Activated CD8-positive, alpha-beta memory T cell treated with anti-CD3 and anti-CD28 coated beads, Interleukin-2, amount 50 U/mL, for 48 hours (primary cell): ENCODE measurements at regions not wholly inside any gene's neighbourhood (a gene's known extent, or its start where the extent isn't known, plus 50 kb on each side); places are given as distances from the start of the nearest gene placed in this dataset.

Experiments
- DNase-seq: peaks from one replicate; pipeline ENCODE4 v3.0.0-alpha.2; 2020

DNA sequence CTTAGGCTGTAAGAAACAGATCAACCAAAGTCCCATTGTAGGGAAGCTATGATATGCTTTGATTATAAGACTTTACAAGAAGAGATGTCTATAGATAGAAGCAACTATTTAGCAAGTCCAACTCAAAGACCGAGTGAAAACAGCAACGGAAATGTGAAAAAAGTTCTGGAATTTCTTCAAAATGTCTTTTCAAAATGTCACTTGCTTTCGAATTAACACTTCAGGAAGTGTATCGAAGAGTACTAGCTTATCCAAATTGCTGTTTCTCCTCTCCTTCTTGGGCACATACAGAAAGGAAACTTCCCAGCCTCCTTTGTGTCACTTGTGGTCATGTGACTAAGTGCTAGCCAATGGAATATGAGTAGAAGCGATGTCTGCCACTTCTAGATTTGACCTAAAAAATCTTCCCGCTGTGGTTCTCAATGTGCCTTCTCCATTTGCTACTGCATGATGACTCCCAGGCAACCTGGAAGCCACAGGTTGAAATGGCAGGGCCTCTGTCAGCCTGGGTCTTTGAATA, 89.9 kb downstream of the TSEN15 start:
- DNase-seq = no peak

DNA sequence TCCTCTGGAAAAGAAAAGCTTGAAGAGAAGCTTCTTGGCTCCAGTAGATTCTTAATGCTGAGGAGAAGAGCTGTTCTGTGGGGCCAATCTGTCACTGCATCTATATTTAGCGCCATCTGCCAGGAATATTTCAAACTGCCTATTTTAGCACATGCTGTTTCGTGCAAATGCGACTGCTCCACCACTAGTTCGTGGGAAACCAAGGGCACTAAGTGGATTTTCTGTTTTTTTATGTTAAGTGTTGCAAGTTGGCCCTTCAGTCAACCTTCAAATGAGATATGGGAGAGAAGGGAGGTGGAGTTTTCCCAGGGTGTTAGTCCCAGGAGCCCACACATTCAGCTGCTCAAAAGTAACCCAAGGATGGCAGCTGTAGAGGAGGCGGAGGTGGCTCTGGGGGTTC, 91.9 kb downstream of the TSEN15 start:
- no peak for DNase-seq

DNA sequence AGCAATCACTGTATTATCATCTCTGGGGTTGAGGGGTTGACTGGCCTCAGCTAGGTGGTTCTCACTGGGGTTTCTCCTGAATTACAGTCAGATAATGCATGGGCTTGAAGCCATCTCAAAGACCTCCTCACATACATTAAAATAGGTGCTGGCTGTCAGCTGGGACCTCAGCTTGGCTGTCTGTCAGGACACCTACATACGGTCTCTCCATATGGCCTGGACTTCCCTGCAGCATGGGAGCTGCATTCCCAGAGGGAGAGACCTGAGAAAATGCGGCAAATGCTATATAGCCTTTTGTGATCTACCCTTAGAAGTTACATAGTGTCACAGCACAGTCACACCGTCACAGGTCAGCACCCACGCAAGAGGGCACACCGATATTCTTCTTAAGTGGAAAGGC, 93.6 kb downstream of the TSEN15 start:
- no peak for DNase-seq

DNA sequence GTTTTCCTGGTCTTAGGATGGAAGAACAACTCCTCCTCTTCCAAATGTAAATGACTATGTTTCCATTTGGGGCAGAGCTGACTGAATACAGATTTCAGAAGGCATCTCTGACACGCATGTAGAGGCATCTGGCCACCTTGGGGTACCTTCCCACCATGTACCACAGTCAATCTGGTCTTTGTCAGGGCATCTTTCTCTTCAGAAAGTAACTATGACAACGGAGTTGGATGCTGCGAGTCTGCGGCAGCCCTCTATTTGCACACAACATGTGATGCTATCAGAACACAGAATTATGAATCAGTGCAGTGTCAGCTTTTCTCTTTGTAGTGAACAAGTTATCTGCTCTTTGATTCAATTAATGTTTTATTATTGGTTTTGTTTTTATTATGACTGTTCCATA, 94.7 kb downstream of the TSEN15 start:
- no peak for DNase-seq

DNA sequence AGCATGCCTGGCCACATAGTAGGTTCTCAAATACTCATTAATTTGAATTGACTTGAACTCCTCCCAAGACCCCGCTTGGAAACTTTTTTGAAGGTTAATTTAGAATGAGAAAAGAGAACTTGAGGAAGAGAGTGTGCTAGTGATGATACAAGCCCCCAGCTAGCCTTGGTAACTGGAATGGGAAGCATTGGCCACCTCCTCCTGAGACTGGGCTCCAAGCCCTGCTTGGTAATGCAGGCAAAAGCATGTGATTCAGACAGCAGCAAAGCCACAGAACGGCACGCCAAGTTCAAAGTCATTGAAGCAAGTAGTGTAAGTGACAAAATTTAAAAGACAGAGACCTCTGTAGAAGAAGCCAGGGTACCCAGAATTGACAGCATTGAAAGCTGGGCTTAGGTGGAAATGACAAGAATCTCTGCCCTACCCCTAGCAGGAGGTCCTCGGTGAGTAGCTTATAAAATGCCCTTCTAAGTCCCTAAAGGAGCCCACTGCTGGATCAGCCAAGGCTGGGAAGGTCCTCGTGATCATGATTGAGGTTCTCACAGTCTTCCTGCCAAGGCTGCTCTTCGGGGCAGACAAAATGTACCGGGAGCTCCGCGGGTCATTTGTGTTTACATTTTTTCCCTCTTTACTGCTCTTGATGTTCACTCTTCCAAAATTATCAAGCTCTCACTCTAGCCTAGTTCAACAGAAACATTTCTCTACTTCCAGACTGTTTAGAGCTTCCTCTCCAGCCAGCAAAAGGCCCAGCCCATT, 99.4 kb downstream of the TSEN15 start:
- DNase-seq = no peak

DNA sequence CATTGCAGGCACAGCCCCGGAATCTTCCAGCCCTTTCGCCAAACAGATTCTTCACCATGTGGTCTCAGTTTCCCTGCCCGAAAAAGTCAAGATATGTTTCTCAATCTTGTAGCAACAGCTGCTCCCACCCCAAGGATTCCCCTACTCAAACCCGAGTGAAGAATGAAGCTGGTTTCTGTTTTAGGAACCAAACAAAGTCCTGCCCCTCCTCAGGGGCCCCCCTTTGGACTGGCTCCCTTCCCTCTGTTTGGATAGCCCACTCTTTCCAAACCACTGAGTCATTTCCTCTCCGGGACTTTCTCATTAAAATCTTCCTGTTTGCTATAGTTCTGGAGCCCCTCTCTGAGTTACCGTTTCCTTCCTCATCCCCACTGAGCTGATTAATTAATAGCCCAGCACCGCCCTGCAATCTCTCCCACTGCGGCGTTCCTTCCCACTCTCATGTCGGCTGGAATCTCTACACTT, 100.9 kb downstream of the TSEN15 start:
- no peak for DNase-seq

DNA sequence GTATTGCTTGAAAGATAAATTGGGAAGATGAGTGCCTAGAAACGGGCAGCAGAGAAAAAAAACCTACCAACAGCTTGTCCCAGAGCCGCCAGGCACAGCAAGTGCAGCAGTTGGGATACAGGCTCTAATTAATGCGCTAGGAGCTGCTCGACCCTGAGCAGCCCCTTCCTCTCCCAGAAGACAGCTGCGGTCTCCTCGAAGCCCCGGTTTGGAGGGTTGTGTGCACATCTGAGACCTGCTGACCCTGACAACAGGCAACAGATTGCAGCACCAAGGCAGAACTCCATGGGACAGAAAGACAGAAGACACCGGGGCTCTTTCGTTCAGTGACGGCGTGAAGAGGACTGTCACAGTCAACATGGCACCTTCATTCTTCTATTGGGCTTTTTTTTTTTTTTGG, 101.4 kb downstream of the TSEN15 start:
- DNase-seq = no peak

DNA sequence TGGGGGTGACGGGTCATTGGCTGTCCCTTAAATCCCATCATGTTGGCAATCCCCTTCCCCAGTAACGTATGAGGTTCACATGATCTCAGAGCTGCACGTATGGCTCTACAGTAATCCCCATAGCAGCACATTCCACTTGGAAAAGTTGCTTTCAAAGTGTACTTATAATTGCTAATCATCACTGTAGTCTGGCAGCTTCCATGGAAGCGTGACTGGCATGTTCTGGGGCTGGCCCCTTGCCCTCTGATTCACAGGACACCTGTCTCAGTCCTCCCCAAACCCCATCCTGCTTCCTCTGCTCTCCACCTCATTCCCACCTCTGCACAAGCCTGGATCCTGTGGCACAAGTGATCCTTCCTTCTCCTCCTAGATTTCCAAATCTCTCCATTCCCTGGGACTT, 102.2 kb downstream of the TSEN15 start:
- no peak for DNase-seq

DNA sequence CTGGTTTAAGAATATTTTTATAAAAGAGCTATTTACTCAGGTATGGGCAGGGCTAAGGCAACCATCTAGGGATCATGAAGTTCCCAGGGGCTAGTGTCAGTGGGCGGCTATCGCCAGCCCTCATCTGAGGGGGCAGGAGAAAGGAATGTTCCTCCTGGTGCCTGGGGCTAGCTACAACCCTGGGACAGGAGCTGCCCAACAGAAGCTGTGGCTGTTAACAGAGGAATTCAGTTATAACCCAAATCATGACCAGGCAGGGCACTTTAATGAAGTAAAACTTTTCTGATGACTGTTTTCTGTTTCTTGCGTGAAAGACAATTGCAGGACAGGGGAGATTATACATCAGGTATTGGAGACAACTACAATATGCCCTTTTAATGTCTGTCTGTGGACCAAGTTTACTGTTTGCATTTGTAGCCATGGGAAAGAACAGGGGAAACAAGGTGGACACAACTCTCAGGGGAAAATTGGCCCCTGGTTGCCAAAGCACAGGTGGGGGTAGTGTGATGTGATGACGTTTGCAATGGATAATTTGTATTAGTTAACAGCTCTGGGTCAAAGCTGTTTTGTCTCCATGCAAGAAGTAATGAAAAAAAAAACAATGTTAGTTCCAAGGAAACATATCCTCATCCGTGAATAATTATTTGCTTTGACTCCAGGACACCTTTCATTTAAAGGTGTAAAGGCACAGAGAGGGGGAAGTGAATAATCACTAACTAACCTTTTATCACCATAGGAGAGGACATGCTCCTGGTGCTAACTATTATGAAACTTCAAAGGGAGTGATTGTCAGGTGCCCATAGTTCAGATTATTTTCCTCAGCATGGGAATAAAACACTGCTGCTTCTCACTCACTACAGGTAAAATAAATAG, 105.2 kb downstream of the TSEN15 start:
- DNase-seq = no peak

DNA sequence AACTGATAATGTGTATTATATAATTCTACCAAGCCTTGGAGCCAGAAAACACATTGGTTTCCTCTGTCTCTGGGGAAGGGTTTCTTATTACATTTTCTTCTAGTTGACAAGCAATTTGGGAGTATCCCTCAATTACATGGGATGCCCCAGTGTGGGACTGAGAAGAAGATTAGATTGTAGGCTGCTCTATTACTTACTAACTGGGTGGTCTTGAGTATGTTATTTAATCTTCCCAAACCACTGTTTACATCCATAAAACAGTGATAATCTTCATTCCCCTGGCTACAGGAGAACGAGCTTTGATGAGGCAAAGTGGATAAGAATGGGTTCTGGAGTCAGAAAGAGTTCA, 105.8 kb downstream of the TSEN15 start:
- DNase-seq = no peak

DNA sequence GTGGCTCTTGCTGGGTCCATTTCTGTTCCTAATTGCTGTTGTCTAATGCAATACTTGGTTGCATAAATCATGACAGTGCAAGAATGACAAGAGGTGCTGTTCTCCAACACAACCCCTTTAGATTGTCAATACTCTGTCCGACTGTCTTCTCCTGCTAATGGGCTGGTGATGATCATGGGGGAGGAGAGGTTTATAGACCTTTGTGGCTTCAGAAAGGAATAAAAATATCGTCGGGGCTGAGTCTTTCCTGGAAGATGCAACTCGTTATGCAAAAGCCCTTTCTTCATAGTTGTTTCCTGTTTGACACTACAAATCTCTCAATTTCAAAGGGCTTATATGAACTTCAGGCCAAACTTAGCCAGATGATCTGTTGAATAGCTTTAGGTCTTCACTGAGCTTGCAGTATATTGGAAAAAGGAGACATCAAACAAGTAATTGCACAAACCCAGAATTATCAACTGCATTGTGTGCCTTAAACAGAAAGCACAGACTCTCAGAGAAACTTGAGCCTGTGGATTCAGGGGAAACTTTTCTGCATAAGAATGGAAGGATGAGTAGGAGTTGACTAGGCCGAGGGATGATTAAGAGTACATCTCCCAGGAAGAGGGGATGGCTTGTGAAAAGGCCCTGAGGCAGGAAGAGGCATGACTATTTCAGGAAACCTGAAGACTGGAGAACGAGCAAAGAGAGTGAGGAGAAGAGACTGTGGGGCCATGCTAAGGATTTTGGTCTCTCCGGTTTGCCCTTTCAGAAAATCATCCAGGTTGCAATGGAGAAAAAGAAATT, 107.6 kb downstream of the TSEN15 start:
- DNase-seq = no peak

DNA sequence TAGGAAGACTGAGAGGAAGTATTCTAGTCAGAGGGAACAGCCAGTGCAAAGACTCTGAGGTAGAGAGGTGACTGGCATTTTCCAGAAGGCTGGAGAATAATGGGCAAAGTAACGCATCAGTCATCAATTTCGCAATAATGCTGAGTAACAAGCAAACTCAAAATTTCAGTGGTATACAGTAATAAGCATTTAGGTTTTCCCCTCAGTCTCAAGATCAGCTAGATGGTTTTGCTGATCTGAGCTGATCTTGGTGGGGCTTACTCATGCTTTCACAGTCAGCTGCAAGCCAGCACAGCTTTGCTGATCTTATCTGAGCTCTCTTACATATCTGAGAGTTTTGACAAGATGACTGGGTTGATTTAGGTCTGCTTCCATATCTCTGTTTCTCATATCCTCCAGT, 108.7 kb downstream of the TSEN15 start:
- DNase-seq = no peak

DNA sequence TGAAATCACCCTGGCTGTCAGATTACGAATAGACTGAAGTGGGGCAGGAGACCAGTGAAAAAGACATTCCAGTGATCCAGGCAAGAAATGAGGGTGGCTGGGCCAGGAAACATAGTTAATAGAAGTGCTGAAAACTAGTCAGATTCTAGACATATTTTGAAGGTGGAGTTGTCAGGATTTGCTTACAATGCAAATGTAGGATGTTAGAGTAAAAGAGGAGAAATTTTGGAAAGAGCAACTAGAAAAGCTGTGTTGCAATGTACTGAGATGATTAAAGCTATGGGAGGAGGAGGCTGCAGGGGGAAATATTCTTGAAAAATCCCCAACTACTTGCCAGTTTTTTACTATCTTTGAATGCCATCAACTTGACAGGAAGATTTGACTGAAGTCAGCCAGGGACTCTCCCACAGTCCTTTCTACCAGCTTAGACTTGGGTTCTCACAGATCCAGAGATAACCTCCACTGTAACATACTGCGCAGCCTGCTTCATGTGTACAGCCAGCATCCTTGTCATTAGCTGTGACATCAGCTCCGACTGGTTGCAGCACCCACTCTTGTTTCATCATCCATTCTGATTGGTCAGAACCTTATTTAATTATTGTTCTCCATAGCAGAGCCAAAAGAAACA, 109.7 kb downstream of the TSEN15 start:
- no peak for DNase-seq

DNA sequence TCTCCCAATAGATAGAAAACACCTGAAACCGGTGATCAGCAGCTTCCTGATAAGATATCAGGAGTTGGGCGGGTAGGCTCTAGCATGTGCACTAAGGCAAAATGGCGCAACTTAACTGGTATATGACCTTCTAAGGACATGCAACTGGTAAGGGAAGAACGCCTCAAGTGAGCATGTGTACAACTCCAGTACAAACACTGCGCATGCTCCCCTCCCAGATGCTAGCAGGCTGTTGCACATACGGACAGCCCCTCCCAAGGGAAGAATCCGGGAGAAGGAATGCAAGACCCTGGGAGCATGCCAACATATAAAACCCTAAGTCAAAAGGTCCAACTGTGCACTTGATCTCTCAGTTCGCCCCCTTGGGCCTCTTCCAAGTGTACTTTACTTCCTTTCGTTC, 110.8 kb downstream of the TSEN15 start:
- DNase-seq = no peak

DNA sequence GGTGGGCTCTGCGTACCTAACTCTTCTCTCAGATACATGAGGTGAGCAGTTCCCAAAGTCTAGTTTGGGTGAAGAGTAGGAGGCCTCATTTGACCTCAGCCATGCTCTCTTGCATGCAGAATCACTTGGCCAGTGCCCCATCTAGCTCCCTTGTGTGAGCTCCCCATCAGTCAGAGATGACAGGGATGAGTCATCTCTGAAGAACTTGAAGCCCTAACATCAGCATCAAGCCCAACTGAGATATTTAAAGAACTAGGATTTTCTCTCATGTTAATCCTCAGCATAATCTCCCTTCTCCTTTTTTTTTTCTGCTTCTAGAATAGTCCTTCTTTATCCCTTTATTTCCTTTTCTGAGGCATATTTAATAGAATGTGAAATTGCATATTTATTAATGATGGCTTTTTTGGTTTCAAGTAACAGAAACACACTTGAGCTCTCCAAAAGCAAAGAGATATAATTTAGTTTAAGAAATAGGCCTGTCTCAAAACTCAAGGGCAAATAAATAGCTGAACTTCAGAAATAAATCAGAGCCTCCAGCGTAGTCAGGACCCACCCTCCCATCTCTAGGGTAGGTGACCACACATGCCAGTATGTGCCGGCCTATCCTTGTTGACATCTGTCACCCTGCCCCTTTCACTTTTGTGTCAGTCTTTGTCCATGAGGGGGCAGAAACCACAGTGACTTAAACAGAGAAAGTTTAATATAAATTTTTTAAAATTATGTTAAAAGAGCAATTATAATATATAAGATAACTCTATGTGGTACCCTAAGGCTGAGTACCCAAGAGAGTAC, 112.3 kb downstream of the TSEN15 start:
- no peak for DNase-seq

DNA sequence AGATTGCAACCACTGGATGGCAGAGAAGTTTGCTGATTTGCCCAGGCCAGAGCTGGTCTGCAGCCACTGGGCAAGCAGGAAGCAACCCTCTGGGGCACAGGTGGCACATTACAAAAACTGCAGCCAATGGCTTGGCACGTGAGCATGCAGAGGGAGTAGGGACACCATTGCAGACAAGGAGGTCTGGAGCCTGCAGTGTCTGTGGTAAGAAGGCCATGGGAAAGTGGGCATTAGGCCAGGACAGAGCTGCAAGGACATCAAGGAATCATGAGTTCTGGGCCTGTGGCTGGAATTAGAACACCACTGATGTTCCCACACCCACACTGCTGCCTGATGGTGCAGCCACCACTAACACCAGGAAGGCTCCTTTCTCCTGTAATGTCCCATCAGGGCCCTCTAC, 113.0 kb downstream of the TSEN15 start:
- DNase-seq = no peak

DNA sequence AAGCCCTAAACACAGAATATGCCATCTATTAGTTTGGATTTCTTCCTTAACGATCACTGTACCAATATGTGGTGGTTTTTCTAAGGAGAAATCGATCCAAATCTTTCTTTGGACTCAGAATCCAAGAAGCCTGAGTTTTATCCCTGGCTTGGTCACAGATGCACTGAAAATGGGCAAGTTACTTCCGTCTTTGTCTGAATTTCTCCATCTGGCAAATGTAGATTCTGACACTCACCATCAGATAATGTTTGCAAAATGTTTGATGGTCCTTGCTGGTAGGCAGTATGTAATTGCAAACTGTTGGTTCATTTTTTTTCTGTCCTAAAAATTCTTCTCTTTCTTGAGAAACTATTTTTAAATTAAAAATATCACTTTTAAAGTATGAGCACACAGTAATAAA, 115.0 kb downstream of the TSEN15 start:
- no peak for DNase-seq

DNA sequence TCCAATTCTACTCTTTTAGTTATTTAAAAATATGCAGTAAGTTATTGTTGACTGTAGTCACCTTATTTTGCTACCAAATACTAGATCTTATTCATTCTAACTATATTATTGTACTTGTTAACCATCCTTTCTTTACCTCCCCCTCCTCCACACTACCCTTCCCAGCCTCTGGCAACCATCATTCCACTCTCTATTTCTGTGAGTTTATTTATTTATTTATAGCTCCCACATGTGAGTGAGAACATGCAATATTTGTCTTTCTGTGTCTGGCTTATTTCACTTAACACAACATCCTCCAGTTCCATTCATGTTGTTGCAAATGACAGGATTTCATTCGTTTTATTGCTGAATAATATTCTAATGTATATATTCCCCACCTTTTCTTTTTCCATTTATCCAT, 115.8 kb downstream of the TSEN15 start:
- DNase-seq = no peak

DNA sequence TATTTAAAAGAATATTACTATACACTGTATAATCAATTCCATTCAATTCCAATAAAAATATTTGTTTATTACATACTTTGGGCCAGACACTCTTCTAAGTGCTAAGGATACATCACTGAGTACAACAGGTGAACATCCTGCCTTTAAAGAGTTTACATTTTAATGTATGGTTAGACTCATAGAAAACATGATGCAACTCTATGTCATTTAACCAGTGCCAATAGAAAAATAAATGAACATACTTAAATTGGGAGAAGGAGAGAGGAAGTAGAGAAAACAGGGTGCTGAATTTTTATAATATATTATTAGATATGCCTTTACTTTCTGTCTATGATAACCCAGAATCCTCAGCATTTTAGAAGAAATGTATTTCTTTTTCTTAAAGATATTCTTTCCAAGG, 119.2 kb downstream of the TSEN15 start:
- DNase-seq = no peak

DNA sequence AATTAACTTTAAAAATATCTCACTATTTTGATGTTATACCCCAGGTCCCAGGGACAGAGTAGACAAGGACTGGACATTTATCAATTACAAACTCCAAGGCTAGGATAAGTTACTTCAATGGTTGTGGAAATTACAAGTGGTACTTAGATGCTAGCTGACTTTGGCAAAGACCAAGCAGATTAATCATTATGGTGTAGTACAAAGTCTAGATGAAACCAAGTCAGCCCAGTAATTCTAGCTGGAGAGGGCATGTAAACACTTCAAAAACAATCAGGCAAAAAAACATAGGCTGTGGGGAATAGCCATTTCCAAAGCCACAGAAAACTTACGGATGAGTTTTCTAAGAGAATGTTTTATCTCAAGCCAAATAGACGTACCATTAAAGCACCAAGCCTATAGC, 124.5 kb downstream of the TSEN15 start:
- no peak for DNase-seq

DNA sequence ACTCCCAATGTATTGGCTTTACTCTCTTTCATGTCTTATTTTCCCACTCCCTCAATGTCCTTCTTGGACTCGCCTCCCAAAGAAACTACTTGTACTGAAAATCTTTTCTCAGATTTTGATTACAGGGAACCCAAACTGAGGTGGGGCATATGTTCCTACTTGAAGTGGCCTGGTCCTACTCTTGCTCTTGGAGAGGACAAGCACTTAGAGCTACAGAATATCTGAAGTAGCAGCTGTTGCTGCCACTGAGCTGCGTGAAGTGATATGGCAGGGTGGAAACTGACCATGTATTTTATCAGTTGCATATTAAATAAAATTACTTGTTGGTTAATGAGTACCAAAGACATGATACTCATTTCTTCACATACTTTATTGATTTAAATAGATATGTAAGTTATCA, 129.5 kb downstream of the TSEN15 start:
- DNase-seq = no peak

DNA sequence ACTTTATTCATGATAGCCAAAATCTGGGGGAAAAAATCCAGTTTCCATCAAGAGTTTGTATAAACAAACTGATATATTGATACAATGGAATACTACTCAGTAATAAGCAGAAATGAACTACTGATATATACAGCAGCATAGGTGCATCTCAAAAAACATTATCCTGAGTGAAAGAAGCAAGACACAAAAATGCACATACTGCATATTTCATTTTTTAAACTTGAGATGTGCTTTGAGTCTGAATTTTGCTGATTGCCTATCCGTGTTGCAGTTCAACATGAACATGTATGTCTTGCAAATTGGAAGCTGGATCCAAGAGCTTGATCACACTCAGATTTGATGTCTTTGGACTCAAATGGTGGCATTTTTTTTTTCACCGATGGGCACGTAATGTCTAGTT, 132.4 kb downstream of the TSEN15 start:
- no peak for DNase-seq
